Liver (tissue), 3 donors: ENCODE measurements at regions not wholly inside any gene's neighbourhood (a gene's known extent, or its start where the extent isn't known, plus 50 kb on each side); places are given as distances from the start of the nearest gene placed in this dataset.

Experiments
- ATF3 ChIP-seq: IDR thresholded peaks from 2 replicates; pipeline ENCODE4 v1.6.1; 2016; ENCODE audit warnings: antibody characterized with exemption
- FOXA2 ChIP-seq: IDR thresholded peaks from 2 replicates; pipeline ENCODE4 v1.6.1; 2016; ENCODE audit warnings: antibody characterized with exemption
- MAX ChIP-seq: IDR thresholded peaks from 2 replicates; pipeline ENCODE4 v1.6.1; 2016; ENCODE audit warnings: antibody characterized with exemption
- RAD21 ChIP-seq, 2 donors: IDR thresholded peaks; 2 replicates each; pipeline ENCODE4 v1.6.1; 2016; ENCODE audit warnings: antibody characterized with exemption in 2 of 2, mild to moderate bottlenecking in 2 of 2
- RXRA ChIP-seq, 2 donors: IDR thresholded peaks; 2 replicates each; pipeline ENCODE4 v1.6.1; 2017 to 2018; ENCODE audit warnings: antibody characterized with exemption in 2 of 2, mild to moderate bottlenecking in 1 of 2
- SP1 ChIP-seq: IDR thresholded peaks from 2 replicates; pipeline ENCODE4 v1.6.1; 2018; ENCODE audit warnings: antibody characterized with exemption, mild to moderate bottlenecking
- TAF1 ChIP-seq: conservative IDR thresholded peaks from 2 replicates; pipeline ENCODE4 v1.6.1; 2016; ENCODE audit warnings: antibody characterized with exemption, mild to moderate bottlenecking
- ZBTB33 ChIP-seq: IDR thresholded peaks from 2 replicates; pipeline ENCODE4 v1.6.1; 2016; ENCODE audit warnings: antibody characterized with exemption
- TF ChIP-seq, protein P1 (sequence below): fragments of 150-350 bp; IDR thresholded peaks from 2 replicates; pipeline ENCODE4 v1.5.1; 2017; ENCODE audit warnings: improper control_type of control experiment, low read depth, low read length; ENCODE audit not compliant: missing input control
- donor health status: healthy.
- donor health status: healthy.

- no peak for TF ChIP-seq ATF3
- TF ChIP-seq, protein P1, sequence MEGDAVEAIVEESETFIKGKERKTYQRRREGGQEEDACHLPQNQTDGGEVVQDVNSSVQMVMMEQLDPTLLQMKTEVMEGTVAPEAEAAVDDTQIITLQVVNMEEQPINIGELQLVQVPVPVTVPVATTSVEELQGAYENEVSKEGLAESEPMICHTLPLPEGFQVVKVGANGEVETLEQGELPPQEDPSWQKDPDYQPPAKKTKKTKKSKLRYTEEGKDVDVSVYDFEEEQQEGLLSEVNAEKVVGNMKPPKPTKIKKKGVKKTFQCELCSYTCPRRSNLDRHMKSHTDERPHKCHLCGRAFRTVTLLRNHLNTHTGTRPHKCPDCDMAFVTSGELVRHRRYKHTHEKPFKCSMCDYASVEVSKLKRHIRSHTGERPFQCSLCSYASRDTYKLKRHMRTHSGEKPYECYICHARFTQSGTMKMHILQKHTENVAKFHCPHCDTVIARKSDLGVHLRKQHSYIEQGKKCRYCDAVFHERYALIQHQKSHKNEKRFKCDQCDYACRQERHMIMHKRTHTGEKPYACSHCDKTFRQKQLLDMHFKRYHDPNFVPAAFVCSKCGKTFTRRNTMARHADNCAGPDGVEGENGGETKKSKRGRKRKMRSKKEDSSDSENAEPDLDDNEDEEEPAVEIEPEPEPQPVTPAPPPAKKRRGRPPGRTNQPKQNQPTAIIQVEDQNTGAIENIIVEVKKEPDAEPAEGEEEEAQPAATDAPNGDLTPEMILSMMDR, result no peak
- TF ChIP-seq SP1, result no peak
- no peak for TF ChIP-seq RXRA (IDR thresholded peaks at IDR 0.05)
- TF ChIP-seq MAX, result no peak
- TF ChIP-seq RAD21 (IDR thresholded peaks at IDR 0.05), result no peak
- TF ChIP-seq ZBTB33, result no peak
- TF ChIP-seq FOXA2, result no peak
- TF ChIP-seq TAF1, result no peak
These were observed 985.1 kb downstream of the SORCS1 start for GRCh38 chr10:106179430-106179829.
